GM12891 (cell line): ENCODE measurements at regions not wholly inside any gene's neighbourhood (a gene's known extent, or its start where the extent isn't known, plus 50 kb on each side); places are given as distances from the start of the nearest gene placed in this dataset.

ENCODE experiments used
- POLR2A ChIP-seq: IDR thresholded peaks from 2 replicates; pipeline ENCODE4 v1.6.1; 2011; ENCODE audit warnings: low read depth, low read length, control low read depth
- POLR2AphosphoS5 ChIP-seq: IDR thresholded peaks from 2 replicates; pipeline ENCODE4 v1.6.1; 2011; ENCODE audit warnings: low read depth, low read length, control low read depth

DNA sequence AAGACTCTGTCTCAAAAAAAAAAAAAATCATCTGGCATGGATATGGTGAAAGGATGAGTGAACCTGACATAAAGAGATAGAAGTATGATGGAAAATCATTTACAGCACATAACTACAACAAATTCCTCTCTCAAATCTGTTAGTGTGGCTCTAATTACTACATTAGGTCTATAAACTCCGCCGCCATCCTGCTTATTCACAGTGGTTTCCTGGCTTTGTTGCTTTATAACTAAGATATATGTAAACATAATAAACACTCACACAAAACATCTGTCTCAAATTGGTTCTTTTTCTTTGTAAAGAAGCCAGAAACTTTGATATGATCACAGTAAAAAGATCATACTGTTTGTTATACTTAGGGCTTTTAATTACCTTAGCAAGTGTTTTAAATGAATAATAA, 412.6 kb upstream of the FAM98A start:
- TF ChIP-seq POLR2A (no peak), POLR2AphosphoS5 (no peak)
